ENCODE measurements at regions not wholly inside any gene's neighbourhood (a gene's known extent, or its start where the extent isn't known, plus 50 kb on each side); places are given as distances from the start of the nearest gene placed in this dataset.

DNA sequence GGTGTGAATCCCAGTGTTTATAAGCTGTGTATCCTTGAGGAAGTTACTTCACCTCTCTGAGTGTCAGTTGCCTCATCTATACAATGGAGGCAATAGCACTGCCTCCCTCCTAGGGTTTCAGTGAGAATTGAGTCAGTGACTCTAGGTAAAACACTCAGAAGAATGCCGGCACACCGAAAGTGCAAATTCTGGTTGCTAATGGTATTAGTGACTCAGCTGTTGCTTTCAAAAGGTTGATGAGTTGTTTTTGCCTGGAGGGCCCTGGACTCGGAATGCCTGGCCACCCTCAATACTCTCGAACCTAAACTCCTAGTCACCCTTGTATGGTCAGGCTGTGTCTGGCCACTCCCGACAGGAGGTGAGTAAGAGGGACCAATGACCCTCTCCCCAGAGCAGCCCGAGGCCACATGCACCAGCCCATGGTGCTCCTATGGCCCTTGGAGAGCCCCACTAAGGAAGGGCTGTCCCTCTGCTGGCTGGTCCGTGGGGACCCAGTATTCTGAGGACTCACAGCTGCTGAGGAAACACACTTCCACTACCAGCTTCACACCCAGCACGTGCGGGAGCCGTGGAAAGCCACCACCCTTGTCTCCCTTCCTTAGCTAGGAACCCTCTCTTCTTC lies 60.2 kb downstream of the CALML3 start:
- TF ChIP-seq PBX3 (IDR thresholded peaks at IDR 0.05) (no peak), CTCF (IDR thresholded peaks at IDR 0.05) (no peak), EP300 (IDR thresholded peaks at IDR 0.05; ENCODE audit: borderline replicate concordance in 1 of 2, low read depth in 1 of 2, low read length in 1 of 2) (no peak), NFIC (IDR thresholded peaks at IDR 0.05; ENCODE audit: borderline replicate concordance) (no peak), POLR2AphosphoS5 (IDR thresholded peaks at IDR 0.05; ENCODE audit: low read depth, low read length) (no peak), FOXJ3 (CRISPR knock-in tag; IDR thresholded peaks at IDR 0.05) (no peak), USF1 (IDR thresholded peaks at IDR 0.05; ENCODE audit: borderline replicate concordance, low read depth) (no peak), TCF12 (IDR thresholded peaks at IDR 0.05) (no peak), EZH2phosphoT487 (IDR thresholded peaks at IDR 0.05; ENCODE audit: borderline replicate concordance, low read depth) (no peak)
